ENCODE measurements at regions not wholly inside any gene's neighbourhood (a gene's known extent, or its start where the extent isn't known, plus 50 kb on each side); places are given as distances from the start of the nearest gene placed in this dataset.
"Not testable (repeated sequence)": the region's sequence is repeated elsewhere in the genome, so short reads cannot be mapped to it uniquely, and the experiment has no call there.

DNA sequence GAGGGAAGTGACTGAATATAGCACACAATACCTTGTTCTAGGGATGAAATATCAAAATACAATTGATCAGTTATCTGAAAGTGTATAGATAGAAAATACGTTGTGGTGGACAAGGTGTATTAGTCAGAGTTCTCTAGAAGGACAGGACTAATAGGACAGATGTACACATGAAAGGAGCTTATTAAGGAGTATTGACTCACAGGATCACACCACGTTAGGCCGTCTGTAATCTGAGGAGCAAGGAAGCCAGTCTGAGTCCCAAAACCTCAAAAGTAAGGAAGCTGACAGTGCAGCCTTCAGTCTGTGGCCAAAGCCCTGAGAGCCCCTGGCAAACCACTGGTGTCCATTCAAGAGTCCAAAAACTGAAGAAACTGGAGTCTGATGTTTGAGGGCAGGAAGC, 406.1 kb downstream of the MDFIC start:
- Histone ChIP-seq H3K27me3 (no peaks in the 10 kb centered on the region), H3K27ac (no peak overlapping the region), H3K4me1 (ENCODE audit: control insufficient read depth in 1 of 2, insufficient read depth in 1 of 2, low read depth in 1 of 2, low read length in 1 of 2) (no peaks in the 10 kb centered on the region), H3K9me3 (no peaks in the 10 kb centered on the region), H3K36me3 (no peaks in the 10 kb centered on the region), H3K4me3 (ENCODE audit: low read depth in 1 of 2, low read length in 1 of 2) (no peak overlapping the region)
- TF ChIP-seq CTCF (IDR thresholded peaks at IDR 0.05), result no peak

DNA sequence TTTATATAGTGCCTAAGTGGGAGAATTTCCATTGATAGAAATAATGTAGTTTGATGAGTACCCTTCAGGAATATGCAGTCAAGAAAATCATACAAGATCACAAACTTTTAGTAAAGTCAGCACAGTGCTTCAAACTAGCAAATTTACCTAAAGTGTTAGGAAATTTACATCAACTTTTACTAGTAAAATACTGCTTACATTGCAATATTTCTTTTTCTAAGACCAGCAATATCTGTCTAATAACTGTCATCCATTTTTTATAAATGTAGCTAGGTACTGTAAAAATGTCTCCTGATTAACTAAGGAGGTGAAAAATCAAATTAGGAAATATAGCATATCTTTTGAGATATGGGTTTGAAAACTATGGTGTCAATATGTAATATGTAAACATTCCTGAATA, 405.4 kb downstream of the MDFIC start:
- Histone ChIP-seq H3K9me3 (no peaks in the 10 kb centered on the region), H3K27ac (no peak overlapping the region), H3K36me3 (no peaks in the 10 kb centered on the region), H3K27me3 (no peaks in the 10 kb centered on the region), H3K4me1 (ENCODE audit: control insufficient read depth in 1 of 2, insufficient read depth in 1 of 2, low read depth in 1 of 2, low read length in 1 of 2) (no peaks in the 10 kb centered on the region), H3K4me3 (ENCODE audit: low read depth in 1 of 2, low read length in 1 of 2) (no peak overlapping the region)
- no peak for TF ChIP-seq CTCF (IDR thresholded peaks at IDR 0.05)

GRCh38 chr7:115319541-115319940, 397.6 kb downstream of the MDFIC start:
- Histone ChIP-seq H3K4me3 (ENCODE audit: low read depth in 1 of 2, low read length in 1 of 2) (no peak overlapping the region), H3K27me3 (no peaks in the 10 kb centered on the region), H3K4me1 (ENCODE audit: control insufficient read depth in 1 of 2, insufficient read depth in 1 of 2, low read depth in 1 of 2, low read length in 1 of 2) (no peaks in the 10 kb centered on the region), H3K9me3 (no peaks in the 10 kb centered on the region), H3K27ac (no peak overlapping the region), H3K36me3 (no peaks in the 10 kb centered on the region)
- TF ChIP-seq CTCF (IDR thresholded peaks at IDR 0.05), result no peak

GRCh38 chr7:115310316-115310715, 388.4 kb downstream of the MDFIC start:
- H3K9me3 ChIP-seq; H3K4me1 ChIP-seq (ENCODE audit: control insufficient read depth in 1 of 2, insufficient read depth in 1 of 2, low read depth in 1 of 2, low read length in 1 of 2); H3K27ac ChIP-seq; H3K36me3 ChIP-seq; H3K4me3 ChIP-seq (ENCODE audit: low read depth in 1 of 2, low read length in 1 of 2); H3K27me3 ChIP-seq: not testable (repeated sequence)

DNA sequence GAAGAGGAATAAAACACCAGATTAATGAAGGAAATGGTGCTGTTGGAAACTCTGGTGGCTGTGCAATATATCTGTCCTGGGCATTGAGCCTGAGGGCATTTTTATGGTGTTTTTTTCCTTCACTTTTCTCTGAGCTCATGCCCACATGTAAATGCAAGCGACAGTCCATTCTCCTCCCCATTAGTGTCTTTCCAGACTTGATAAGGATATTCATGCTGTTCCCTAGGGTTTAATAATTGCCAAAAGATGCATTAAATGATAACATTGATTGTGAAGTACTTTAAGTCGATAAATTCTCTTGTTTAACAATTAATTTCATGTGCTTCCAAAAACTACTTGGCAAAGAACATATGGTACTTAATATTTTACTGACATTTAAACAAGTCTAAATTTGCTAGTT, 384.7 kb downstream of the MDFIC start:
- Histone ChIP-seq H3K36me3 (no peaks in the 10 kb centered on the region), H3K4me3 (ENCODE audit: low read depth in 1 of 2, low read length in 1 of 2) (no peak overlapping the region), H3K27ac (no peak overlapping the region), H3K4me1 (ENCODE audit: control insufficient read depth in 1 of 2, insufficient read depth in 1 of 2, low read depth in 1 of 2, low read length in 1 of 2) (no peaks in the 10 kb centered on the region), H3K9me3 (no peaks in the 10 kb centered on the region), H3K27me3 (no peaks in the 10 kb centered on the region)
- no peak for TF ChIP-seq CTCF (IDR thresholded peaks at IDR 0.05)

DNA sequence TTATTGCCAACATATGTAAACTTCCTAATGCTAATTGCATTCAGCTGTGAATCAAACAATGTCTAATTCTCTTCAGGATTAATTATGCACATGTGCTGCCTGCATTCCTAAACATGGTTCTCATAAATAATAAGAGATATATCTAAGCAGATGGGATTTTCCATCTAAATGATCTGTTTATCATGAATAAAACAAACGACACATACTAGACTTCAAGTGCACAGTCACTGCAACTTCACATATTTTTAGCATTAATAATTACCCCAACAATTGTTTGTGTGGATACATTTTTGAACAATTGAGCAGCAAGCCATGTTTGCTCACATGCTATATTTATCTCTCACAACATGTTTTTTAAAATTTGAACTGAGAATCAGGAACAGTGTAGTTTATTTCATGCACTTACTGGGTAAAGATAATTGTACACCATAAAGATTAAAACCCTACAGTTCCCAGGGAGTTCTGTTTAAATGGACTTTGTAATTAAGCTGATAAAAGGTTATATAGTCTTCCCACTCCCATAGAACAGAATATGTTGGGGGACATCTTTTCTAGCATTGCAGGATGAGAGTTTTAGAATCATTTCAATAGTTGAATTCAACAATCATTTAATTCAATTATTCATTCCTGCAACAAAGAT, 378.5 kb downstream of the MDFIC start:
- Histone ChIP-seq H3K27ac (no peak overlapping the region), H3K4me3 (ENCODE audit: low read depth in 1 of 2, low read length in 1 of 2) (no peak overlapping the region), H3K27me3 (no peaks in the 10 kb centered on the region), H3K36me3 (no peaks in the 10 kb centered on the region), H3K9me3 (no peaks in the 10 kb centered on the region), H3K4me1 (ENCODE audit: control insufficient read depth in 1 of 2, insufficient read depth in 1 of 2, low read depth in 1 of 2, low read length in 1 of 2) (no peaks in the 10 kb centered on the region)
- no peak for TF ChIP-seq CTCF (IDR thresholded peaks at IDR 0.05)
